T-cell (primary cell): ENCODE measurements at regions not wholly inside any gene's neighbourhood (a gene's known extent, or its start where the extent isn't known, plus 50 kb on each side); places are given as distances from the start of the nearest gene placed in this dataset.
"Not testable (repeated sequence)": the region's sequence is repeated elsewhere in the genome, so short reads cannot be mapped to it uniquely, and the experiment has no call there.

ENCODE experiments used
- ATAC-seq, 4 experiments: fragments of 200-7000 bp in 3 of 4; fragments of 150-1000 bp in 1 of 4; cut with Tn5 transposase; replicated peaks in 1 of 4; 1 replicate in 3 of 4; 2 replicates in 1 of 4; pipeline ENCODE4 v1.10.0; 2021; ENCODE audit warnings: moderate library complexity in 3 of 4, mild to moderate bottlenecking in 2 of 4, moderate number of reproducible peaks in 1 of 4
- CTCF ChIA-PET, 2 donors: fragments of 300-600 bp; sonication (Branson Sonifier 250); formaldehyde crosslinking; loops; one replicate each; lab custom pipeline; 2022; ENCODE audit warnings: antibody characterized with exemption in 2 of 2; lab: Charles Lee
- POLR2A ChIA-PET, 2 donors: fragments of 300-600 bp; sonication (Branson Sonifier 250); formaldehyde crosslinking; loops; one replicate each; lab custom pipeline; 2022; ENCODE audit warnings: antibody characterized with exemption in 2 of 2; lab: Charles Lee
- DNase-seq, 35 experiments: peaks; one replicate each; pipeline versions ENCODE4 v3.0.0 to v3.0.0-alpha.2; 2013 to 2023
- H3K27ac ChIP-seq: one replicate; pipeline ENCODE4 v1.5.1; 2013; ENCODE audit warnings: low read length
- H3K27me3 ChIP-seq, 2 experiments: replicated peaks in 1 of 2; 1 replicate in 1 of 2; 2 replicates in 1 of 2; pipeline versions ENCODE4 v1.6.1 to v1.7.0; 2013; ENCODE audit warnings: low read length in 1 of 2, mixed read lengths in 1 of 2; ENCODE audit not compliant: control insufficient read depth in 2 of 2, insufficient read depth in 2 of 2; ENCODE audit errors: extremely low read depth in 1 of 2
- H3K36me3 ChIP-seq, 2 donors: 1 replicate in 1 of 2; 2 replicates in 1 of 2; pipeline versions ENCODE4 v1.6.1 to v1.7.0; 2013; ENCODE audit warnings: low read length in 1 of 2; ENCODE audit not compliant: control insufficient read depth in 2 of 2, insufficient read depth in 1 of 2; ENCODE audit errors: extremely low read depth in 1 of 2
- H3K4me1 ChIP-seq, 2 experiments: 1 replicate in 1 of 2; 2 replicates in 1 of 2; pipeline versions ENCODE4 v1.6.1 to v1.7.0; 2013; ENCODE audit warnings: low read length in 2 of 2, mixed read lengths in 1 of 2; ENCODE audit not compliant: insufficient read depth in 2 of 2, control insufficient read depth in 1 of 2; ENCODE audit errors: extremely low read depth in 1 of 2
- H3K4me3 ChIP-seq, 2 donors: 1 replicate in 1 of 2; 2 replicates in 1 of 2; pipeline versions ENCODE4 v1.5.1 to v1.7.0; 2013; ENCODE audit warnings: mild to moderate bottlenecking in 2 of 2, low read length in 1 of 2, moderate library complexity in 1 of 2; ENCODE audit not compliant: control insufficient read depth in 1 of 2; ENCODE audit errors: extremely low read depth in 1 of 2
- H3K9me3 ChIP-seq: 2 replicates; pipeline ENCODE4 v1.7.0; 2013
- H3K27ac Mint-ChIP-seq, 2 donors: one replicate each; pipeline ENCODE4 v1.8.0; 2020 to 2021; ENCODE audit warnings: mild to moderate bottlenecking in 2 of 2, mixed read lengths in 2 of 2
- H3K27me3 Mint-ChIP-seq, 2 donors: one replicate each; pipeline ENCODE4 v1.8.0; 2021 to 2022; ENCODE audit warnings: mixed read lengths in 2 of 2
- H3K36me3 Mint-ChIP-seq: one replicate; pipeline ENCODE4 v1.8.0; 2021; ENCODE audit warnings: mixed read lengths
- H3K4me1 Mint-ChIP-seq, 3 donors: one replicate each; pipeline ENCODE4 v1.8.0; 2020 to 2022; ENCODE audit warnings: mixed read lengths in 3 of 3, mild to moderate bottlenecking in 1 of 3
- H3K4me3 Mint-ChIP-seq, 3 donors: one replicate each; pipeline ENCODE4 v1.8.0; 2020 to 2022; ENCODE audit warnings: mild to moderate bottlenecking in 3 of 3, mixed read lengths in 3 of 3, moderate library complexity in 3 of 3
- H3K9me3 Mint-ChIP-seq, 3 donors: one replicate each; pipeline ENCODE4 v1.8.0; 2020 to 2022; ENCODE audit warnings: mixed read lengths in 3 of 3
- WGBS: methylation state at CpG from one replicate; pipeline ENCODE4 v1.1.5; 2013; ENCODE audit warnings: missing lambda C conversion rate; ENCODE audit not compliant: insufficient coverage; 5-methylcytosine and 5-hydroxymethylcytosine counted together

DNA sequence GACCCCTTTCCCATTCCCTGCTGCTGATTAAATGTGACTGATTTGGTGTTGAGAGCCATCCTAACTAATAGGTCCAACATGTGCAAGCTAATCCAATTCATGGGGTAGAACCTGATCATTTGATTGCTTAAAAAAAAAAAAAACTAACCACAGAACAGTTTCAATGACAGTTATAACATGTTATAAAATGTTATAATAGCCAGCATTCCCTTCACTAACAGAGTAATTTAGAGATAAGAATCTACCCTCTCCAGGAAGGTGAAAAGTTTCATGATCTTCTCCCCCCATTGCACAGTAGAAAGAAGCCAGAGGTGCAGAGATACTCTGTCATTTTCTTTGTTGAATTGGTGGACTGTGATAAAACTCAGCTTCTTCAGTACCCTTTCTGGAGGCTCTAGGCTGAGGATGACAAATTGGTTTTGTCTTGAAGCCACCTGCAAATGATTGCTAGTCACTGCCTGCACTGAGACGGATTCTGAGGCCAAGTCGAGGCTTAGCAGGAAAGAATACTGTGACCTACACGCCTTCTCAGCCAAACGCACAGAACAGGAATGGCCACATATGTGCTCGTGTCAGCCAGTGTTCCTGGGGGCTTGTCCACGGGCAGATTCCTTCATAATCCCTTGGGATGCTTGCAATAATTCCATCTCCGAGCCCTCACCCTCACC, 215.7 kb upstream of the IRF2BP2 start:
- H3K36me3 Mint-ChIP-seq = no peaks in the 10 kb centered on the region
- Histone ChIP-seq H3K4me1 (peaks cover 0 to 3% of the 10 kb centered on the region in 2 experiments), H3K9me3 (no peaks in the 10 kb centered on the region), H3K4me3 (no peak overlapping the region), H3K36me3 (no peaks in the 10 kb centered on the region), H3K27me3 (peaks cover 0 to 9% of the 10 kb centered on the region in 2 experiments), H3K27ac (no peak overlapping the region)
- H3K4me3 Mint-ChIP-seq = no peak overlapping the region
- no peak for DNase-seq
- H3K27me3 Mint-ChIP-seq = no peaks in the 10 kb centered on the region
- no peaks in the 10 kb centered on the region for H3K9me3 Mint-ChIP-seq
- H3K4me1 Mint-ChIP-seq = peaks cover 5 to 25% (median 7%) of the 10 kb centered on the region in 3 donors
- POLR2A ChIA-PET = interaction anchor here in 1 of 2 donors (0.6 kb wide), 1 partner anchor 219 kb away, joined by 3 read pairs; no protein-coding TSS in a partner anchor
- CTCF ChIA-PET = no interaction called here
- no peak overlapping the region for H3K27ac Mint-ChIP-seq
- ATAC-seq = no peak
- 79% methylated on average over 6 of the region's 7 CpGs for WGBS

GRCh38 chr1:234824836-234825235, 214.9 kb upstream of the IRF2BP2 start:
- 100% methylated on average over 4 of the region's 7 CpGs for WGBS

DNA sequence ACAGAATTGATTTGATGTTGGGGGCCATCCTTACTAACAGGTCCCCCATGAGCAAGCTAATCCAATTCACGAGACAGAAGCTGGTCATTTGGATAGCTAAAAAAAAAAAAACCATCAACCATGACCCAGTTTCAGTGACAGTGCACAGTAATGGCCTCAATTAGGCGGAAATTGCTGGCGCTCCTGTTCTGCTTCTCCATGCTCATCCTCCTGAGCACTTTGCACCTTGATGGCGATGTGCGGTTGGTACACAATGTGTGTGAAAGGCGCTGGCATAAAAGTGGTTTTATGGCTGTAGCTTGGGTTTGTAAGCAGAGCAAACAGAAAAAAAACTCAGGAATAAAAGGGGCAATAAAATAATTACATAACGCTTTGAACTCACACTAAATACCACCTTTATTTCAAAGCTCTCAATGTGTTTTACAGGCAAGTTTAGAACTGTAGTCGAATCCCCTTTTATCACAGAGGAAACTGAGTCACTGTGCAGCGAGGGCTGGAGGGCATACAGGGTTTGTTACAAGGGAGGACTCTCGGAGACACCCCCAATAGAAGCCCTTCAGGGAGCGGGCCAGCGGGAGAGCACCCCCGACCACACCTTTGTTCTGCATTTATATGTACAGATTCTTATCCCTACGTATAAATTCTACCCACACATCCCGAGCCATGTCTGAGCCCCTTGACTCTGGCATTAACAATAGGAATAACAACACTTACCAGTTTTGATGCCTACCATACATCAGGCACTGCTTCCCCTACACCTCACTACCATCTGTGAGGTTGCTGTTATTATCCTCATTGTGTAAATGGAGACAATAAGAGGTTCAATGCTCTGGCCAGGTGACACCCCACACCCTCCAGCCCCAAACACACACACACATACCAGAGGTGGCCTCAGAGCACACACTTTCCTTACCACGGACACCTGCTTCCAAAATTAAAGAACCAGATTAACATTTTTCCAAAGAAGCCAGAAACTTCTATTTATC, 213.5 kb upstream of the IRF2BP2 start:
- Histone ChIP-seq H3K4me1 (no peaks in the 10 kb centered on the region), H3K9me3 (no peaks in the 10 kb centered on the region), H3K27ac (no peak overlapping the region), H3K36me3 (no peaks in the 10 kb centered on the region), H3K4me3 (no peak overlapping the region), H3K27me3 (peaks cover 0 to 9% of the 10 kb centered on the region in 2 experiments)
- ATAC-seq (no peak), DNase-seq (no peak)
- no peaks in the 10 kb centered on the region for H3K9me3 Mint-ChIP-seq
- 95% methylated on average over 4 of the region's 16 CpGs for WGBS
- H3K4me1 Mint-ChIP-seq = peaks cover 0 to 13% (median 0%) of the 10 kb centered on the region in 3 donors
- ChIA-PET POLR2A (no interaction called here), CTCF (interaction anchor here (0.6 to 1.0 kb wide), 3 partner anchors 145 to 1668 kb away, joined by 3 to 5 read pairs (median 5); no protein-coding TSS in a partner anchor)
- no peak overlapping the region for H3K4me3 Mint-ChIP-seq
- H3K27ac Mint-ChIP-seq = no peak overlapping the region
- H3K36me3 Mint-ChIP-seq = no peaks in the 10 kb centered on the region
- no peaks in the 10 kb centered on the region for H3K27me3 Mint-ChIP-seq

More at GRCh38 chr1:234824836-234825235, 214.9 kb upstream of the IRF2BP2 start:
- H3K4me1 Mint-ChIP-seq = peaks cover 4 to 17% (median 5%) of the 10 kb centered on the region in 3 donors
- H3K27me3 Mint-ChIP-seq, H3K27me3 ChIP-seq, H3K4me3 ChIP-seq, H3K36me3 Mint-ChIP-seq, H3K27ac ChIP-seq, H3K4me1 ChIP-seq, H3K36me3 ChIP-seq, H3K27ac Mint-ChIP-seq, DNase-seq, H3K9me3 ChIP-seq, CTCF ChIA-PET, ATAC-seq, H3K9me3 Mint-ChIP-seq, H3K4me3 Mint-ChIP-seq: not testable (repeated sequence)
- POLR2A ChIA-PET = interaction anchor here in 1 of 2 donors (0.6 kb wide), 1 partner anchor 218 kb away, joined by 3 read pairs; no protein-coding TSS in a partner anchor

GRCh38 chr1:234821840-234822239, 211.9 kb upstream of the IRF2BP2 start:
- ATAC-seq = no peak
- Mint-ChIP-seq H3K27ac (no peak overlapping the region), H3K4me3 (no peak overlapping the region)

DNA sequence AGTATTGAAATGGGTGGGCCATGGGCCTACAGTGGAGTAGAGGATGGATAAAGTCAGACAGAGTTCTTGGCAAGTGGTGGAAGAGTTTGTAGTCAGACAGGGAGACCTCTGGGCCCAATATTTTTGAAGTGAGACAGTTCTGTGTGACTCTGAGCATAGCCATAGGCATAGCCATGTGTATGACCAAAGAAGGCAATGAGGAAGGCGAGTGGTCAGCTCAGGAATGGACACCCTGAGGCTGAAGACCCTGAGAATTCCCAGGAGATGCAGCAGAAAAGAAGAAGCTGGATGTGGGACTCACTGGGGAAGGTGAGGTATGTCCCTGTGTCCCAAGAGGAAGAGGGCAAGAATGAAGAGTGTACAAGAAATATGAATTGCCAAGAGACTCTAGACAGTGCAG, 210.6 kb upstream of the IRF2BP2 start:
- H3K4me3 ChIP-seq = no peak overlapping the region
- H3K36me3 Mint-ChIP-seq = no peaks in the 10 kb centered on the region
- no peak overlapping the region for H3K27ac Mint-ChIP-seq
- no peaks in the 10 kb centered on the region for H3K27me3 Mint-ChIP-seq
- no peaks in the 10 kb centered on the region for H3K4me1 ChIP-seq
- WGBS = 42% methylated on average over 1 of the region's 1 CpG
- no peak overlapping the region for H3K4me3 Mint-ChIP-seq
- ChIA-PET CTCF (no interaction called here), POLR2A (interaction anchor here (0.6 kb wide), 2 partner anchors 96 to 650 kb away, joined by 4 read pairs; no protein-coding TSS in a partner anchor)
- no peak overlapping the region for H3K27ac ChIP-seq
- ATAC-seq = no peak
- H3K9me3 Mint-ChIP-seq = no peaks in the 10 kb centered on the region
- no peaks in the 10 kb centered on the region for H3K36me3 ChIP-seq
- H3K4me1 Mint-ChIP-seq = peaks cover 0 to 5% (median 0%) of the 10 kb centered on the region in 3 donors
- no peaks in the 10 kb centered on the region for H3K27me3 ChIP-seq
- DNase-seq = no peak
- H3K9me3 ChIP-seq = no peaks in the 10 kb centered on the region

More at GRCh38 chr1:234821840-234822239, 211.9 kb upstream of the IRF2BP2 start:
- H3K4me3 ChIP-seq = no peak overlapping the region
- no peaks in the 10 kb centered on the region for H3K27me3 ChIP-seq
- H3K36me3 ChIP-seq = no peaks in the 10 kb centered on the region
- Mint-ChIP-seq H3K4me1 (peaks cover 0 to 11% (median 0%) of the 10 kb centered on the region in 3 donors), H3K9me3 (no peaks in the 10 kb centered on the region), H3K27me3 (no peaks in the 10 kb centered on the region), H3K36me3 (no peaks in the 10 kb centered on the region)
- ChIA-PET CTCF (no interaction called here), POLR2A (interaction anchor here in 1 of 2 donors (0.5 to 0.6 kb wide), 2 partner anchors 122 to 228 kb away, joined by 3 read pairs; no protein-coding TSS in a partner anchor)
- no peak overlapping the region for H3K27ac ChIP-seq
- WGBS = 100% methylated on average over 2 of the region's 6 CpGs
- no peaks in the 10 kb centered on the region for H3K4me1 ChIP-seq
- no peak for DNase-seq
- no peaks in the 10 kb centered on the region for H3K9me3 ChIP-seq

DNA sequence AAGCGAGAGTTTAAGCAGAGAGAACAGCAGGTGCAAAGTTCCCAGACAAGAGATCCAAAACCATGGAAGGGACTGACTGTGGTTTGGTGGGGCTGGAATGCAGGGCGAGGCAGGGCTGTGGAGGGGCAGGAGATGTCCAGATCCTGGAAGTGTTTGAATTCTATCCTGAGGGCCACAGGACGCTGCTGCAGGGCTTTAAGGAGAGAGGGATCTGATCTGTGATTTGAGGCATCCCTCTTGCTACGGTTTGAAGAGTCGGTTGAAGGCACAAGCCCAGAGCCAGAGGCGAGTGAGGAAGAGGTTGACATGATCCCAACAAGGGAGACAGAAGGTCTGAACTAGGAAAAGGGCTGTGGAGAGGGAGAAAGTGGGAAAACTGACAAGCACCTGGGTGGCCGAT, 209.9 kb upstream of the IRF2BP2 start:
- H3K27ac ChIP-seq, H3K4me1 Mint-ChIP-seq, H3K27me3 Mint-ChIP-seq, H3K36me3 ChIP-seq, ATAC-seq, H3K27ac Mint-ChIP-seq, H3K9me3 ChIP-seq, H3K9me3 Mint-ChIP-seq, H3K36me3 Mint-ChIP-seq, H3K4me3 ChIP-seq, CTCF ChIA-PET, DNase-seq, H3K4me1 ChIP-seq, POLR2A ChIA-PET, H3K27me3 ChIP-seq, H3K4me3 Mint-ChIP-seq: not testable (repeated sequence)
- no CpG with 5 or more reads among the region's 7 CpGs for WGBS
